ENCODE measurements at regions not wholly inside any gene's neighbourhood (a gene's known extent, or its start where the extent isn't known, plus 50 kb on each side); places are given as distances from the start of the nearest gene placed in this dataset.

GRCh38 chr1:90412563-90412962 is 304.5 kb downstream of the BARHL2 start:
- Mint-ChIP-seq H3K27me3 (ENCODE audit: insufficient read depth) (peaks cover 5% of the 10 kb centered on the region), H3K9me3 (peaks cover 44% of the 10 kb centered on the region), H3K4me1 (ENCODE audit: low read depth) (no peaks in the 10 kb centered on the region), H3K27ac (no peak overlapping the region), H3K36me3 (ENCODE audit: low read depth) (no peaks in the 10 kb centered on the region), H3K4me3 (no peak overlapping the region)
- DNase-seq: no peak
- TF ChIP-seq, protein P1, sequence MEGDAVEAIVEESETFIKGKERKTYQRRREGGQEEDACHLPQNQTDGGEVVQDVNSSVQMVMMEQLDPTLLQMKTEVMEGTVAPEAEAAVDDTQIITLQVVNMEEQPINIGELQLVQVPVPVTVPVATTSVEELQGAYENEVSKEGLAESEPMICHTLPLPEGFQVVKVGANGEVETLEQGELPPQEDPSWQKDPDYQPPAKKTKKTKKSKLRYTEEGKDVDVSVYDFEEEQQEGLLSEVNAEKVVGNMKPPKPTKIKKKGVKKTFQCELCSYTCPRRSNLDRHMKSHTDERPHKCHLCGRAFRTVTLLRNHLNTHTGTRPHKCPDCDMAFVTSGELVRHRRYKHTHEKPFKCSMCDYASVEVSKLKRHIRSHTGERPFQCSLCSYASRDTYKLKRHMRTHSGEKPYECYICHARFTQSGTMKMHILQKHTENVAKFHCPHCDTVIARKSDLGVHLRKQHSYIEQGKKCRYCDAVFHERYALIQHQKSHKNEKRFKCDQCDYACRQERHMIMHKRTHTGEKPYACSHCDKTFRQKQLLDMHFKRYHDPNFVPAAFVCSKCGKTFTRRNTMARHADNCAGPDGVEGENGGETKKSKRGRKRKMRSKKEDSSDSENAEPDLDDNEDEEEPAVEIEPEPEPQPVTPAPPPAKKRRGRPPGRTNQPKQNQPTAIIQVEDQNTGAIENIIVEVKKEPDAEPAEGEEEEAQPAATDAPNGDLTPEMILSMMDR (IDR thresholded peaks at IDR 0.05): no peak

- H3K4me1 Mint-ChIP-seq (ENCODE audit: low read depth): no peaks in the 10 kb centered on the region
- TF ChIP-seq, protein P1 (IDR thresholded peaks at IDR 0.05): no peak
Observed at GRCh38 chr1:90411185-90411584, 305.9 kb downstream of the BARHL2 start.

GRCh38 chr1:90407737-90408136 is 309.4 kb downstream of the BARHL2 start:
- no peak overlapping the region for H3K27ac Mint-ChIP-seq
- H3K4me1 Mint-ChIP-seq (ENCODE audit: low read depth): no peaks in the 10 kb centered on the region
- H3K27me3 Mint-ChIP-seq (ENCODE audit: insufficient read depth): peaks cover 5% of the 10 kb centered on the region
- no peak overlapping the region for H3K4me3 Mint-ChIP-seq
- H3K9me3 Mint-ChIP-seq: peaks cover 42% of the 10 kb centered on the region
- DNase-seq: no peak
- TF ChIP-seq, protein P1 (IDR thresholded peaks at IDR 0.05): no peak
- no peaks in the 10 kb centered on the region for H3K36me3 Mint-ChIP-seq (ENCODE audit: low read depth)

More at GRCh38 chr1:90411185-90411584, 305.9 kb downstream of the BARHL2 start:
- Mint-ChIP-seq H3K9me3 (peaks cover 47% of the 10 kb centered on the region), H3K27me3 (ENCODE audit: insufficient read depth) (peaks cover 5% of the 10 kb centered on the region), H3K36me3 (ENCODE audit: low read depth) (no peaks in the 10 kb centered on the region), H3K27ac (no peak overlapping the region), H3K4me3 (no peak overlapping the region)
- DNase-seq: no peak

DNA sequence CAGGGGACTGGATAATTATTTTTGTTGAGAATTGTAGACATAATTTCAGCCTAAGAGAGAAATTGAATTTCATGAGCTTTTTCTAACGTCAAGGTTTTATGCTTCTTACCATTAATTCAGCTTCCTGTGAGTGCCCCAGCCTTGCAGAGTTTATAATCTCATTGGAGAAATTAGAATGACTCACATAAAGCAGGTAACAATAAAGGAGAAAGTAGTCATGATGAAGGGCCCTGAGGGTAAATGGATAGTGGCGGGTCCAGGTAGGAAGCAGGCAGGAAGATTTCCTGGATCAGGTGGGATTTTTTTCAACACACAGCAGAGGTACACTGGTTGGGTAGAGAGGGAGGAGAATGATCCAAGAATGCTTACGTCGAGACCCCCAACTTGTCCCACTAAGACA is 311.4 kb downstream of the BARHL2 start:
- DNase-seq: no peak
- Mint-ChIP-seq H3K27ac (no peak overlapping the region), H3K36me3 (ENCODE audit: low read depth) (no peaks in the 10 kb centered on the region), H3K27me3 (ENCODE audit: insufficient read depth) (peaks cover 5% of the 10 kb centered on the region), H3K4me1 (ENCODE audit: low read depth) (no peaks in the 10 kb centered on the region), H3K4me3 (no peak overlapping the region), H3K9me3 (peaks cover 22% of the 10 kb centered on the region)
- TF ChIP-seq, protein P1 (IDR thresholded peaks at IDR 0.05): no peak

DNA sequence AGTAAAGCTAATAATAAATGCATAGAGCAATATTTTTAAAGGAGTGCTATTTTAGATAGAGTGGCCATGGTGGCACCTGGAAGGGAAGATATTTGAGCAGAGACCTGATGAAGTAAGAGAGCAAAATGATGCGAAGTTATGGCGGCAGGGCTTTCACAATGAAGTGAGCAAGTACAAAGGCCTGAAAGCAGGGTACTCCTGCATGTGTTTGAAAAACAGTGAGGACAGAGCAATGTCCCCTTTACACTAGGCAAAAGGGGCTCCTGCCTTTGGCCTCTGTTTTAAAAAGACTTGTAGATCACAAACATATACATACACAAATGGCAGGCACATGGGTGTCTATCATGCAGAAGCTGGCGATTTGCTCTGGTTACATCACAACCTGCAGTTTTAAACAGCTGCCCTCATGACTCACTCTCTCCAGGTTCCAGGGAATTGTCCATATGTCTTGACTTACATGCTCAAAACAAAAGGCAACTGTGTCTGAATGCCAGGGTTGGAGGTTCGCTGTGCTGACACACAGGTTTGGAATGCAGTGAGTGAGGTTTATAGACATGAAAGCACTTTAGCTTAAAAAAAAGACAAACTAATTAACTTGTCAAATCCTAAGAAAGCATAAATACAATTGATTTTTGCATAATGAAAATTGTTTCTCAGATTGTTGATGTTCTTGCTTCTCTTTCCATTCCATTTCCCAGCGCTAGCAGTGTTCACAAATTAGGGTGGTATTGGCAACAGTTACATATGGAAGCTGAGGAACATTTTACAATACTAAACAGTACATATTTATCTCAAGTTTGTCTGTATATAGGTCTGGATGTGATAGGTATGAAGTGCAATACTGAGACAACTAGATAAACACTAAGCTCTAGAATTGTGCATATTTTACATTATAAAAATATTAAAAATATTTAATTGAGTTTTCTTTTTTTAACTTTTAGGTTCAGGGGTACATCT is 313.9 kb downstream of the BARHL2 start:
- Mint-ChIP-seq H3K4me3 (no peak overlapping the region), H3K9me3 (peaks cover 27% of the 10 kb centered on the region), H3K27ac (no peak overlapping the region), H3K4me1 (ENCODE audit: low read depth) (no peaks in the 10 kb centered on the region), H3K36me3 (ENCODE audit: low read depth) (no peaks in the 10 kb centered on the region), H3K27me3 (ENCODE audit: insufficient read depth) (no peaks in the 10 kb centered on the region)
- TF ChIP-seq, protein P1 (IDR thresholded peaks at IDR 0.05): no peak
- peak; percentile 42 for DNase-seq

Data from HFFc6 (cell line).